ENCODE measurements at regions not wholly inside any gene's neighbourhood (a gene's known extent, or its start where the extent isn't known, plus 50 kb on each side); places are given as distances from the start of the nearest gene placed in this dataset.

GRCh38 chrX:129115935-129116334 is 407.4 kb downstream of the SMARCA1 start:
- DNase-seq: no peak
- Histone ChIP-seq H3K27me3 (no peaks in the 10 kb centered on the region), H3K36me3 (no peaks in the 10 kb centered on the region), H3K9me3 (no peaks in the 10 kb centered on the region), H3K27ac (no peak overlapping the region), H3K4me1 (no peaks in the 10 kb centered on the region), H3K4me3 (no peak overlapping the region)
- TF ChIP-seq POLR2A (IDR thresholded peaks at IDR 0.05) (no peak), CTCF (IDR thresholded peaks at IDR 0.05) (no peak)

GRCh38 chrX:129115104-129115503 is 408.2 kb downstream of the SMARCA1 start:
- DNase-seq: peak in 1 of 3 donors; percentile 45
- no peaks in the 10 kb centered on the region for H3K9me3 ChIP-seq
- peak in 3 of 6 experiments; percentile 13 to 25 (median 16) for TF ChIP-seq CTCF (IDR thresholded peaks at IDR 0.05)
- TF ChIP-seq POLR2A (IDR thresholded peaks at IDR 0.05): no peak
- H3K27ac ChIP-seq: no peak overlapping the region
- H3K36me3 ChIP-seq: no peaks in the 10 kb centered on the region
- no peak overlapping the region for H3K4me3 ChIP-seq
- H3K4me1 ChIP-seq: no peaks in the 10 kb centered on the region
- H3K27me3 ChIP-seq: no peaks in the 10 kb centered on the region

- H3K27ac ChIP-seq: no peak overlapping the region
These were observed 412.1 kb downstream of the SMARCA1 start for GRCh38 chrX:129111081-129111798.

GRCh38 chrX:129108936-129109335 is 414.4 kb downstream of the SMARCA1 start:
- no peaks in the 10 kb centered on the region for H3K4me1 ChIP-seq
- no peaks in the 10 kb centered on the region for H3K36me3 ChIP-seq
- DNase-seq: no peak
- no peaks in the 10 kb centered on the region for H3K9me3 ChIP-seq
- H3K27me3 ChIP-seq: no peaks in the 10 kb centered on the region
- no peak for TF ChIP-seq POLR2A (IDR thresholded peaks at IDR 0.05)
- TF ChIP-seq CTCF (IDR thresholded peaks at IDR 0.05): no peak
- no peak overlapping the region for H3K4me3 ChIP-seq
- H3K27ac ChIP-seq: no peak overlapping the region

More at GRCh38 chrX:129111081-129111798, 412.1 kb downstream of the SMARCA1 start:
- Histone ChIP-seq H3K27me3 (no peaks in the 10 kb centered on the region), H3K4me1 (no peaks in the 10 kb centered on the region), H3K36me3 (no peaks in the 10 kb centered on the region), H3K4me3 (no peak overlapping the region), H3K9me3 (no peaks in the 10 kb centered on the region)
- TF ChIP-seq POLR2A (IDR thresholded peaks at IDR 0.05): no peak
- no peak for TF ChIP-seq CTCF (IDR thresholded peaks at IDR 0.05)
- no peak for DNase-seq

GRCh38 chrX:129099207-129099606 is 424.1 kb downstream of the SMARCA1 start:
- TF ChIP-seq CTCF (IDR thresholded peaks at IDR 0.05) (no peak), POLR2A (IDR thresholded peaks at IDR 0.05) (no peak)
- Histone ChIP-seq H3K36me3 (no peaks in the 10 kb centered on the region), H3K9me3 (no peaks in the 10 kb centered on the region), H3K27me3 (no peaks in the 10 kb centered on the region), H3K4me1 (no peaks in the 10 kb centered on the region), H3K27ac (no peak overlapping the region), H3K4me3 (no peak overlapping the region)
- no peak for DNase-seq

All from Peyer's patch (tissue), 4 donors.